Glomerular visceral epithelial cell (primary cell): ENCODE measurements at regions not wholly inside any gene's neighbourhood (a gene's known extent, or its start where the extent isn't known, plus 50 kb on each side); places are given as distances from the start of the nearest gene placed in this dataset.

Source experiments
- DNase-seq: peaks from one replicate; pipeline ENCODE4 v3.0.0-alpha.2; 2016; ENCODE audit errors: extremely low spot score

DNA sequence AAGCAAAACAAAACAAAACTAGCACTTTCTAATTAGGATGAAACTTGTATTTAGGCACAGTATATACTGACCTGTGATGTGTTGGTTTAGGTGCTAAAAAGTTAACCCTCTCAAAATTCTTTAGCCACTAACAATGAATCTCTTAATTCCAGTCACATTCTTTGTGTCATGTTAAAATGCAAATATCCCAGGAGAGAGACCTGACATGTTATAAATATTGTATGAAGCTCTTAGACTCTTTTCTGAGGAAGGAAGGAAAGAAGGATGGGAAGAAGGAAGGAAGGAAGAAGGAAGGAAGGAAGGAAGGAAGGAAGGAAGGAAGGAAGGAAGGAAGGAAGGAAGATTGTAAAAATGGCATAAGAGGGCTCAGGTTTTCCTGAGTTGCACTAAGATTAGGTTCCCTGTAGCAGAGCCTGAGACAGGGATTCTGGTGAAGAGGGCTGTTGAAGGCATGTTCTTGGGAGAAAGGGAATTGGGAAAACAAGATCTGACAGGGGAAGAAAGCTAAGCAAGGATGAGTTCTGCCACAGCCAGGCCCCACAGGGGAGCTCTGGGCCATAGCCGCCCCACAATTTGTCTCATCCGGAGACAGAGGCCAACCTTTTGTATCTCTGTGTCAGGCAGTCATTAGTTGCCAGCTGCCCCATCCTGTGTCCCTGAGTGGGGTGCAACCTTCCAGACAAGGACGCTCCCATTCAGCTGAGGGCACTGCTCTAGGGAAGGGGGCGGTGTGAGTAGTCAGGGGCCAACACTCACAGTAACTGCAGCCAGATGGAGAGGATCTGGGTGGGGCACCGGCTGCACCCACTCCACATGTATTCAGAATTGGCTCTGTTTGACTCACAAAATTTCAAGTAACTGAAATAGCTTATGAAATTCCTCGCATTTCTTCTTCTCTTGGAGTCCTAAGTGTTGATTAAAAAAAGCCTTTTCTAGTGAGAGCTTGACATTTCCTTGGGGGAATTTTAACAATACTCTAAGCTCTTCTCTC, 189.3 kb upstream of the ARG1 start:
- DNase-seq: no peak

DNA sequence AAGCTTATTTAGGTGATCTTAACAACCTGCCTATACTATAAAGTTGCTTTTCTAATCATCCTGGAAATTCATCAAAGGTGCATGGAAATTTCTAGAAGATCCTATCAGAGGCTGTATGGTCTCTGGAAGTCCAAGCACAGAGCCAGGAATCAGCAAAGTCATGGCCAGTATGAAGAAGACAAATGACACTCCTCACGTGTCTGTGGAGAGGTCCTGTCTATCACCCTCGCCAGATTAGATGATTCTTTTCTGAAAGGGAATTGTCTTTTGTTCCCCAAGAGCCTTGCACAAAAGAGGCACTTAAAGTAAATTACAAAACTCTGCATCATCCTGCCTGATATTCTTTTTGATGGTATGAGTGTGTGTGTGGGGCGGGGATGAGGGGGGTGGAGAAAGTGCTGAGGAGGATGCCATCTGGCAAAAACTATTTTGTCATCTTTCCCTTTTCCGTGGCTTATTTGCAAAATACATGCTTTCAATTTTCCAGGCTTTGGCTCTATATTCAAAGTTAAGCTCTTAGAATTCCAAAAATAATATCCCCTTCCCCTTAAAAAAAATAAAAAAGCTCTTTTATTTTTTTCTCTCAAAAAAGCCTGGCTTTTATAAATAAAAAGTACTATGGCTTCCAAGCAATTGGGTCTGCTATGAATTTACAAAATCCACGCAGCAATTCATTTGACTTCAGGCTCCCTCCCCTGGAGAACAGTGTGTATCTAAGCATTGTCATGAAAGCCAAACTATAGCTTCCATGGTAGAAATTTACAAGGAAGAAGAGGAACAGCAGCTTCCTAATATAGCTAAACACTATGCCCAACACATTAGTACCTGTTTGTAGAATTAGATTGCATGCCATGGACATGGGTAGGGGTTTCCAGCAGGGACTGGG, 185.2 kb upstream of the ARG1 start:
- DNase-seq: no peak

DNA sequence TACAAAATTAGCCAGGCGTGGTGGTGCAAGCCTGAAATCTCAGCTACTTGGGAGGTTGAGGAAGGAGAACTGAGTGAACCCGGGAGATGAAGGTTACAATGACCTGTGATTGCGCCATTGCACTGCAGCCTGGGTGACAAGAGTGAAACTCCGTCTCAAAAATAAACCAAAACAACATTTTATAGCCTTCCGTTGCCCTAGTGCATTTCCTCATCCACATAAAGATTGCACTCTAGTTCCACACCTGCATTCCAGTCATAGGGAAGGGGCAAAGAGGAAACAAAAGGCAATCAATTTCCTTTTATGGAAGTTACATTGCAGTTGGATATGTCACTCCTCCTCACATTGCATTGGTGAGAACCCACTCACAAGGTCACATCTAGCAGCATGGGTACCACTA, 182.7 kb upstream of the ARG1 start:
- no peak for DNase-seq

DNA sequence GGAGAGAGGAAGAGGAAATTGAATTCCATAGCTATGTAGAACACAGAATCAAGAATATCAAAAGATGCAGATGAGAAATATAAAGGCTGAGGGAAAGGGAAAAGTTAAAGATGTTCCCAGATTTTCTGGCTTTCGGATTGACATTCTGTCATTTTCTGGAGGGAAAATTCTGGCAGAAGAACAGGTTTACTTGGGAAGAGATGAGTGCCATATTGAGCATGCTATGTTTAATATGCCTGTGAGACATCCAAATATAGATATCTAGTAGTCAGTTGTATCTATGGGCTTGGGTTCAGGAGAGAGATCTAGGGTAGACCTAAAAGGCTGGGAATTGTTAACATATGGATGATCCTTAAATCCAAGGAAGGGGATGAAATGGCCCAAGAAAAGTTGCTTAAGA, 181.9 kb upstream of the ARG1 start:
- no peak for DNase-seq

DNA sequence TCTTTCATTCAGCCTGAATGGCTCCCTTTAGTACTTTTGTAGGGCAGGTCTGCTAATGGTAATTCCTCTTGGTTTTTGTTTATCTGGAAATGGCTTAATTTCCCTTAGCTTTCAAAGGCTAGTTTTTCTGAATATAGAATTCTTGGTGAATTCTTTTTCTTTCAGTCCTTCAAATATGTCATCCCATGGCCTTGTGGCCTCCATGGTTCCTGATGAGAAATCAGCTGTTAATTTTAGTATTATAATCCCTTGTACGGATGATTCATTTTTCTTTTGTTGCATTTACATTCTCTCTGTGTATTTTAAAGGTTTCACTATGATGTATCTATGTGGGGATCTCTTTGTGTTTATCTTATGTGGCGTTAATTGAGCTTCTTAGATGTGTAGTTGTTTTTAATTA, 179.6 kb upstream of the ARG1 start:
- DNase-seq: no peak

DNA sequence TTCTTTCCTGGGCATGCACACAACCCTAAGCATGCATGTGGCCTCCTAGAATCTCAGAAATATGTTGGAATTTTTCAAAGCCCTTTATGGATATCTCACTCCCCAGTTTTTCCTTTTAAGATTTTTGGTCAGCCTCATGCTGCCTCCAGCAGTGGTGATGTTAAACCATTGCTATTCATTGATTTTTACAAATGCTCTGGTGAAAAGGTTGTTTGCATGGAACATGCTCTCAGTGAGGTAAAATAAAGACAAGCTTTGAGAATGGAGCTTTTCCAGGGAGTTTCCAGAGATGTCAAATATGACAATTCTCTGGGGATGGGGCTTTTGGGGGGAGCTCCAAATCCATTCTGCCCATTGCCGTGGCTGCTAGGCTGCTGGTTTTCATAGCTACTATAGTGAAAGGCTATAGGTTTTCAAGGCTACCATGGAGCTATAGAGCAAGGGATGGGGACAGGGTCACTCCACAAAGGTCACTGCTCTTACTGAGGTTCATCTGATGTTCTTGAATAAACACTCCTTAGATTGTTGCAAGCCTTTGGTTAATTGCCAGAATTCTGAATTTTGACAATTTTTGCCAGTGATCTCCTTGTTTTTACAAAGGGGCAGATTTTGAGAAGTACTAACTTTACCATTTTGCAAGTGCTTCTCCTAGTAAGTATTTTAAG, 178.1 kb upstream of the ARG1 start:
- no peak for DNase-seq

DNA sequence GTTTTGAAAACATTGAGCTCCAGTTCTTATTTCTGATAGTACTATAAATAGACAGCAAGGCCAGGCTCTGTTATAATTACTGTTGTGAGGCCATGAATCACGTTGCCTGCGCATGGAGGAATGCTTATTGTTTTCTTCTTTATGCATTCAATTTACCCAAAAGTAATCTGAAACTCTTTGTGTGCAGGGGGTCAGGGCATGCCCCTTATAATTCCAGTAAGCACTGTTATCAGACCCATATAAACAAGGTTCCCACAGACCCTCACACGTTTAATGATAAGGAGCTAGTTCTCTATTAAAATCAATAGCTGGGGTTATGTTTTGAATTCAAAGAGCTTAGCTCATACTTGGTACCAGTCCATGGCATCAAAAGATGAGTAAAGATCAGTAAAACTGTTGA, 174.8 kb upstream of the ARG1 start:
- no peak for DNase-seq

DNA sequence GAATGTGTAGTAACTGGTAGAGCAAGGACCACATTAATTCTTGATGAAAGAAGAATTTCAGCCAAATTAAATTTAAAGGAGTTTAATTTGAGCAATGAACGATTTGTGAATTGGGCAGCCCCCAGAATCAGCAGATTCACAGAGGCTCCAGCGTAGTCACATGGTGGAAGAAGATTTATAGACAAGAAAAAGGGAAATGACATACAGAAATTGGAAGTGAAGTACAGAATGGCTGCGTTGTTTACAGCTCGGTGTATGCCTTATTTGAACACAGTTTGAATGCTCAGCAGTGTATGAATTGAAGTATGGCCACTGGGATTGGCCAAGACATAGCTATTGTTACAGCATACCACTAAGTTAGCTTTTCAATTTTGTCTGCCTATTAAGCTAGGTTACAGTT, 173.6 kb upstream of the ARG1 start:
- no peak for DNase-seq

DNA sequence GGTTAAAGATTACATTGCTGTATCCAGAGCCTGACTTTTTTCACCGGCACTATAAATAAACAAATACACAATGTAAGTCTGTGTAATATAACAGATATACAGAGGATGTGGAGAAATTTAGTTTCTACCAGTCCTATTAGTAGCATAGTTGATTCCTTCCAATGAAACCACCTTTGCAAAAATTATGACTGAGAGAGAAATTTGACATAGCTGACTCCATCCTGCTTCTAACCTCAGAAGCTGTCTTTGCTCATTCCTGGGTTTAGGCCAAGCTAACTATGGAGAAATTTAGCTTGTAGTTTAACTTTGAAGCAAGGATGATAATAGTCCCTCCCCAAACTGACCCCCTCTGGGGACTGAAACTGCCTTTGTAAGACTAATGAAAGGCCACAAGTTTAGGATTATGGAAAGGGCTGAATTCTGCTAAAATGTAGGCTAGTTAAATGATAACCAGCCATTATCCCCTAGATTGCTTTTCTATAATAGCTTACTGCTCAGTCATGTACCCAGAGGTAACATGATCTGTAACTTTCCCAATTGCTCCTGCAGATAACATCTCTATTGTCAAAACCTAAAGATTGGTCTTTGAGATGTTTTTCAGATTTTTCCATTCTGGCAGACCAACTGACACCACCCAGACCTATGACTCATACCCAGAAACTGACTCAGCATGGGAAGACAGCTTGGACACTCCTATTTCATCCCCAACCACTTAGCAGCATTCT, 172.8 kb upstream of the ARG1 start:
- DNase-seq: peak; percentile 35

DNA sequence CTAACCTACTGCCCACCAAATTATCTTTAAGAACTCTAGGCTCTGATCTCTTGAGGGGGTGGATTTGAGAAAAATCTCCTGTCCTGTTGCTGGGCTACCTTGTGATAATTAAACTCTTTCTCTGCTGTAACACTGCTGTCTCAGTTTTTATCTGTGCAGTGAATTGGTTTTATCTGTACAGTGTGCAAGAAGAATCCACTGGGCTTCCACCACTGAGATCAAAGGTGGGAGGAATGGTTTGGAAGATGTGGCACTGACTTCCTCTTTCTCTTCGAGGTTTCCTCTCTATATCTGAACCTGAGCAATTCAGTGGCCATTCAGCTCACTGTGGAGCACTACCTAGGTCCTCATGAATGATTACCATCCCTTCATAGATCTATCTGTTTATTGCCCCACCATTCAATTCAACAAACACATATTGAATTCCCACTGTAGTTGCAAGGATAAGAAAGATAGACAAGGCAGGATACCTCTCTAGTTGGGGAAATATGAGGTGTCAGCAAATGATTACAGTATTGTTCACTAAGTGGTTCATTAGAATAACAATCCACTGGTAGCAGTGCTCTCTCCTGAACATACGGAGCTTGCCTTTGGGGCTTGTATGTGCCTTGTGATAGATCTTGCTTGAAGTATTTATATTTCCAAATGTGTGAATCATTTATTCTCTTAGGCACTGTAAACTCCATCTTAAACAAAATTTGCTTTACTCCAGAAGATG, 172.1 kb upstream of the ARG1 start:
- no peak for DNase-seq

DNA sequence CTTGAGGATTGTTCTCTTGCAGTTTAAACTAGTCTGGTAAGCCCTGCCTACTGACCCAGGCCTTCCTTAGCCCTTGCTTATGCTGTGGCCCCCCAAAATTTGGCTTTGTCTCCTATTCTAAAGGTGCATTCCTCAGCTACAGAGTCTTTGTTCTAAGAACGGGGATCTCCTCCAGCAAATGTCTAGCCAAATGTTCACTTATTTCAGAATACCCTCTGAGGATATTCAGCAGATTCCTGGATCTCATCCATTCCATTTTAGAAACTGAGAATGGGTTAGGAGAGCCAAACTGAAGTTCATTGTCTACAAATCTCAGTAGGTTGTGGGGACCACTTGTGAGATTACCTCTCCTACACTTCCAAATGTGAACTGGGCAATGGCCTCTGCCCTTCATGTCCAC, 164.2 kb upstream of the ARG1 start:
- DNase-seq: no peak

DNA sequence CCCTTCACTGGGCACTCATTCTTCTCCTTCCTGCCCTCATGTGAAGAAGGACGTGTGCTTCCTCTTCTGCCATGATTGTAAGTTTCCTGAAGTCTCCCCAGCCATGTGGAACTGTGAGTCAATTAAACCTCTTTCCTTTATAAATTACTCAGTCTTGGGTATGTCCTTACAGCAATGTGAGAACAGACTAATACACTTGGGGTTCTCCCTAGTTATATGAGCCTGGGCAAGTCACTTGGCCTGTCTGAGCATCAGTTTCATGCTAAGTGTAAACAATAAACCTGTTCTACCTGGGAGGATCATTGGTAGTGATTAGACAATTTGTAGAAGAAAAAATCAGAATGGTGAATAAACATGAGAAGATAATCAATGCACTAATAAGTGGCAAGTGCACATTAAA, 162.2 kb upstream of the ARG1 start:
- no peak for DNase-seq

DNA sequence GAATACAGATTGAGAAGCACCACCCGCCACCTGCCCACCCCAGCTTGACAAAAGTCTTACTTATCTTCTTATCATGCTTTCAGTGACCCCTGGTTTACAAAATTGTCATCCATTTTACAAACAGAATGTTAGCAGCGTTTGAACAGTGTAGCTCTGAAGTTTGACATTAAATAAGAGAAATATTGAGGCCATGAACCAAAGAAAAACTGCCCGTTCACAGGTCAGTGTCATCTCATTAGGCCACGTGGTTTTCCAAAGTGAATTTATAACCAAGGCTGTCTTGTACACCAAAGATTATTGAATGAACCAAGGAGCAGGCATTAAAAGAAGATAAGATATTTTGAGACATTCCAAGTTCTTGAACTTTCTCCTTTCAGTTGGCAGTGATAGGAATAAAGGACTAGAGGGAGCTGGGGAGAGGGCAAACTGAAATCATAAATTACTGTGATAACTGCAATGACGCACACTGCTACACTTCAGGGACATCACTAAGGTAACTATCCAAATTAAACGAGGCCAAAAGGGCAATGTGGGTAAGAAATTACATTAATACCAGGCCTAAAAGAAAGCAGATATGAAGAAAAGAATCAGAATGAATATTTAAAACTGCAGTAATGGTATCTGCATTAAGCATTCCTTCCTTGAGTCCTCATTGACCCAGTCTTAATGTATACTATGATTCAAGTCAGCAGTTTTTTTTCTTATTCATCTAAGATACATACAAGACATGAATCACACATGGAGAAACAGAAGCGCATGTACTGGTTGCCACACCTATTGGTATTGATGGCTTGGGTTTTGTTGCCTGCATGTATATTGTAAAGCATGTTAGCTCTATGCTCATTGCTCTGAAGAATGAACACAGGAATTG, 159.8 kb upstream of the ARG1 start:
- no peak for DNase-seq

DNA sequence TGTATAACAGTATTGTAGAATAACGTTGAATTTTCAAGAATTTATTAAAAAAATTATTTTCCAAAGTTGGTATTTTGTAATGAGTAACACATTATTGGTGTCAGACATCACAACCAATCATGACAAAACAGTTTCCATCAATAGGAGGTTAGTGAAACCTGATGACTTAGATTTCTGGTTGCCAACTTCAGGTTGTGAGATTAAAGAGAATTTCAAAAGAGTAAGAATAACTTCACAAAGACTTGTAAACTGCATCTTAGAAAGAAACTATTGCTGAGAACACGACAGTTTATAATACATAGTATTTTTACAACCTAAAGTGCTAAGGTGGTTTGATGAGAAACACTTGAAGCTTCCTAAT, 159.2 kb upstream of the ARG1 start:
- DNase-seq: no peak

DNA sequence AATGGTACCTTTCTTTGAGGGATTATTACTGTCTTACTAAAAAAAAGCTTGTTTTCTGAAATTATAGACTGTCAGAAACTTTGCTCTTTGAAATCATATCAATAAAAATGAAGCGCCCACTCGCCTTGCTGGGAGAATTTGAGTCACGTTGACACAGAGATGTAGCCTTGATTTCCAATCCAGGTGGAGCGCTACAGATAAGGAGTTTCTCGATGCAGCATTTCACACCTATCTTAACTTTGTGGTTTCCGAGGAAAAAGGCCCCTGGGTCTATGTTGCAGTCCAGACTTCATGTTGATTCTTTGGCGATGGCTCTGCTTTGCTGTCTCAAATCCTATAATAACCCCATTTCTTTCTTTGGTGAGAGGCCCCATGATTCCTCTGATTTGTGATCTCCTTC, 158.1 kb upstream of the ARG1 start:
- no peak for DNase-seq

DNA sequence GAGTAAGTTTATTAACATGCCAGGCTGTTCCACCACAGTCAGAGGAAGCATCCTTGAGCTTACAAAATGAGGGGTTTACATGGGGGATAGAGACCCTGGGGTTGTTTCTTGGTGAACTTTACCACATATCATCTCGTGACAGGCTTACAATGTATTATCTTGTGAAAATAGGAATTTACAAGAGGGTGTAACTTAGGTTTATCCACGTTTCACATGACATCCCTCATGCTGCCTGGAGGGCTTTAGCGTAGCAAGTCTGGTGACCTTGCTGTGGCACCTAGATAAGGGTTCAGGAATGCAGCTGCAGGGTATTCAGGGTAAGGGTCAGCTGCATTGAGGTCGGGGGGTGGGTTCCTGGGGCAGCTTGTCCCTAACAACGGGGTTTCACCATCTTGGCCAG, 154.6 kb upstream of the ARG1 start:
- DNase-seq: no peak

DNA sequence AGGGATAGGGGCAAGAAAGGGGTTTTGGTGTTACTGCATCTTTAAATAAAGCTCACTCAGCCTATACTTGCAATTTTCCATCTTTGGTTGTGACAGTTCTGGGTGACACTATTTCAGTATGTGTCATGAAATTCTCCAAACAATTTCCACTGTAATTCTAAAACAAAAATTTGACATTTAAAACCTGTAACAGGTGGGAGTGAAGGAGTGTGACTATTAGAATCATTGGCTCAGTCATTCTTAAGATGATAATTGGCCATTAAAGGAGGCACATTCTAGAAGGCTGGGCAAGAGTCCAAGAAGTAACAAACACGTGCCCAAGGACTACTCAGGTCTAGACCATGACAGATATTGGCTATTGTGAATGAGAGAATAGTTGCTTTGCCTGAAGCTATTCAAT, 153.3 kb upstream of the ARG1 start:
- DNase-seq: no peak

DNA sequence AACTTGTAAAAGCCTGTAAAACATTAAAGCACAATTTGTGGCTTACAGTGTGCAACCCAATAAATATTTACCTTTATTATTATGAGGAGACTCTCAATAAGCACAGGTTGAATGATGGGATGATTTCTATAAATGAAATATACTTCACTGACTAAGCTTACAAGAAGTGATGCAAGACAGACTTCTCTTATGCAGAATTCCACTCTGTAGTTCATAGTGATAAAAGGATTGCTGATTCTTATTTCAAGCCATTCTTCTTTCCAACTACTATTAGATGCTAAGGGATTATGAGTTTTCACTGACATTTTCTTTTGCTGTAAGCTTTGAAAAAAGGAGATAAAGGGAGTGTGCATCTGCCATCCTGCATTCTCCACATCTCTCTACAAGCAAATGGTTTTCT, 149.0 kb upstream of the ARG1 start:
- DNase-seq: no peak

DNA sequence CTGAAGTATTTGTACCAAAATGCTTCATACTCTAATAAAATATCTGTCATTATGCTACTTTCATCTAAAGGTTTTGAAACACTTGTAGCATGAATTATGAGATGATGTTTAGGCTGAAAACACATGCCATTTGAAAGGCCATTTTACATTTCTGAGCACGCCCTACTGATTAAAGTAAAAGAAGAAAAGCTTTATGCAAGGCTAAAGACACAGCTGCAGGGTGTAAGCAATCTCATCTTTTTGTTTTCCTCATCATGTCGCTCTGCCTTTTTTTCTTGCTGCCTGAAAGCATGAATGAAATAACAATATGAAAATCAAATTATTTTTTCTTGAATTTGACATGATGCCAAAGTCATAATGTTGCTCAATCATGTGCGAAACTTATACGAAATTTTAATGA, 148.6 kb upstream of the ARG1 start:
- DNase-seq: no peak

DNA sequence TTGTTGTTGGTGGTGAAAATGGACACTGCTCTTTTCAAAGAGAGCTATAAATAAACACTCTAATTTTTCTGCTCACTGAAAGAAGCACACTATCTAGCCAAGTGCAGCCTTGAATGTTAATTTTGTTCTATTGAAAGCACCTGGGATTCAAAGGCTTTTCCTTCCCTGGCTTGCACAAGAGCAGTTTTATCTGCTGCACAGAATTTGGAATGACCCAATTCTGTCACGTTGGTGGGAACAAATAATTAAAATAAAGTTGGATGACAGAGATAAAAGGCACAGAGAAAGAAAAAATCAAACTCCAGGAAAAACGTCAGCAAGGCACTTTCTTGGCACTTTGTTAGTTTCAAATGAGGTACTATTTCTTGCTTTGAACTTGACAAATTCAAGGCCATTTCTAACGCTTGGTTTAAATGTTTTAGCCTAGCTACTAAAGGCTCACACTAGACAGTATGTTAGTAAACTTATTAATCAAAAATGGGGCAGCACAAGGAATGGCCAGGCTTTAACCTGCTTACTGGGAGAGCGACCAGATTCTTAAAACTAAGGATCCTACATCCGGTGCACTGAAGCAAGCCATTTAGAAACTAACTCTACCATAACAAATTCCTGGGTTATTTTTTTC, 145.5 kb upstream of the ARG1 start:
- no peak for DNase-seq
